B cell (primary cell): ENCODE measurements at regions not wholly inside any gene's neighbourhood (a gene's known extent, or its start where the extent isn't known, plus 50 kb on each side); places are given as distances from the start of the nearest gene placed in this dataset.

Experiments used
- ATAC-seq: fragments of 200-7000 bp; cut with Tn5 transposase; one replicate; pipeline ENCODE4 v1.10.0; 2021; ENCODE audit warnings: low read depth, mild to moderate bottlenecking, moderate number of reproducible peaks, moderate library complexity
- CTCF ChIA-PET: fragments of 350-600 bp; sonication (Branson Sonifier 250); formaldehyde crosslinking; loops from one replicate; lab custom pipeline; 2021; ENCODE audit warnings: antibody characterized with exemption, inconsistent platforms; lab: Charles Lee
- POLR2A ChIA-PET: fragments of 350-600 bp; sonication (Branson Sonifier 250); formaldehyde crosslinking; loops from one replicate; lab custom pipeline; 2021; ENCODE audit warnings: antibody characterized with exemption; lab: Charles Lee
- DNase-seq: peaks from one replicate; pipeline ENCODE4 v3.0.0; 2013
- H2AFZ ChIP-seq: 2 replicates; pipeline ENCODE4 v1.6.1; 2012; ENCODE audit warnings: mild to moderate bottlenecking, low read depth, low read length; ENCODE audit not compliant: insufficient read depth, poor library complexity, severe bottlenecking
- H3K27ac ChIP-seq, 2 donors: 1 replicate in 1 of 2; 2 replicates in 1 of 2; pipeline ENCODE4 v1.5.1; 2012 to 2013; ENCODE audit warnings: low read length in 2 of 2, mild to moderate bottlenecking in 2 of 2, moderate library complexity in 1 of 2
- H3K27me3 ChIP-seq, 4 experiments: fragments of 200-600 bp in 1 of 4; sonication (generic) in 1 of 4; replicated peaks in 1 of 4; 1 replicate in 2 of 4; 2 replicates in 2 of 4; pipeline versions ENCODE4 v1.6.1 to v1.7.0; 2013 to 2016; ENCODE audit warnings: low read length in 3 of 4, mild to moderate bottlenecking in 2 of 4, mixed read lengths in 1 of 4, moderate library complexity in 1 of 4; ENCODE audit not compliant: insufficient read depth in 4 of 4, control insufficient read depth in 3 of 4; ENCODE audit errors: control extremely low read depth in 1 of 4
- H3K36me3 ChIP-seq, 2 experiments: replicated peaks in 1 of 2; 1 replicate in 1 of 2; 2 replicates in 1 of 2; pipeline versions ENCODE4 v1.6.1 to v1.7.1; 2013; ENCODE audit warnings: low read length in 1 of 2; ENCODE audit not compliant: insufficient read depth in 2 of 2, control insufficient read depth in 1 of 2; ENCODE audit errors: control extremely low read depth in 1 of 2, extremely low read depth in 1 of 2
- H3K4me1 ChIP-seq, 2 donors: fragments of 200-600 bp in 1 of 2; sonication (generic) in 1 of 2; 1 replicate in 1 of 2; 2 replicates in 1 of 2; pipeline versions ENCODE4 v1.5.1 to v1.6.1; 2013 to 2017; ENCODE audit warnings: low read length in 2 of 2; ENCODE audit not compliant: control insufficient read depth in 2 of 2, insufficient read depth in 2 of 2
- H3K4me2 ChIP-seq: replicated peaks from 2 replicates; pipeline ENCODE3; 2012; ENCODE audit warnings: mild to moderate bottlenecking, low read depth, low read length; ENCODE audit not compliant: poor library complexity, severe bottlenecking
- H3K4me3 ChIP-seq, 5 experiments: fragments of 200-600 bp in 1 of 5; sonication (generic) in 1 of 5; 1 replicate in 3 of 5; 2 replicates in 2 of 5; pipeline versions ENCODE4 v1.5.1 to v1.7.0; 2011 to 2016; ENCODE audit warnings: low read length in 4 of 5, mild to moderate bottlenecking in 4 of 5, low read depth in 2 of 5, control low read depth in 1 of 5, moderate library complexity in 1 of 5; ENCODE audit not compliant: insufficient read depth in 1 of 5; ENCODE audit errors: control extremely low read depth in 1 of 5, extremely low read depth in 1 of 5
- H3K79me2 ChIP-seq: fragments of 200-600 bp; sonication (generic); one replicate; pipeline ENCODE4 v1.6.0; 2016; ENCODE audit warnings: low read length; ENCODE audit not compliant: control insufficient read depth, insufficient read depth
- H3K9ac ChIP-seq: fragments of 200-600 bp; sonication (generic); 2 replicates; pipeline ENCODE4 v1.6.1; 2017; ENCODE audit warnings: mild to moderate bottlenecking, low read length, moderate library complexity
- H3K9me3 ChIP-seq, 3 donors: one replicate each; pipeline versions ENCODE4 v1.6.1 to v1.7.1; 2013; ENCODE audit warnings: low read length in 2 of 3; ENCODE audit not compliant: control insufficient read depth in 2 of 3, insufficient read depth in 1 of 3; ENCODE audit errors: control extremely low read depth in 1 of 3
- H4K20me1 ChIP-seq: 2 replicates; pipeline ENCODE4 v1.6.0; 2012; ENCODE audit warnings: mild to moderate bottlenecking, low read length; ENCODE audit not compliant: insufficient read depth, control insufficient read depth, poor library complexity, severe bottlenecking
- H3K27ac Mint-ChIP-seq: one replicate; pipeline ENCODE4 v1.8.0; 2021; ENCODE audit warnings: mixed read lengths
- H3K27me3 Mint-ChIP-seq: one replicate; pipeline ENCODE4 v1.8.0; 2021; ENCODE audit warnings: mixed read lengths
- H3K4me1 Mint-ChIP-seq: one replicate; pipeline ENCODE4 v1.8.0; 2021; ENCODE audit warnings: mixed read lengths
- H3K4me3 Mint-ChIP-seq: one replicate; pipeline ENCODE4 v1.8.0; 2021; ENCODE audit warnings: mixed read lengths
- H3K9me3 Mint-ChIP-seq: one replicate; pipeline ENCODE4 v1.8.0; 2022; ENCODE audit warnings: mixed read lengths; ENCODE audit not compliant: insufficient read depth
- EZH2 ChIP-seq: IDR thresholded peaks from 2 replicates; pipeline ENCODE4 v1.6.1; 2012; ENCODE audit warnings: borderline replicate concordance, low read depth, mild to moderate bottlenecking, moderate library complexity, low read length; ENCODE audit not compliant: insufficient read depth, poor library complexity, severe bottlenecking
- WGBS: methylation state at CpG from one replicate; pipeline ENCODE4 v1.1.5; 2013; ENCODE audit warnings: missing lambda C conversion rate; ENCODE audit not compliant: insufficient coverage; 5-methylcytosine and 5-hydroxymethylcytosine counted together
- intact Hi-C: fragments of 100-400 bp; cut with micrococcal nuclease; formaldehyde crosslinking; loops from one replicate; pipeline ENCODE4 v1.10.0; 2022
- TF ChIP-seq, protein P1 (sequence below): fragments of 200-600 bp; IDR thresholded peaks from one replicate; pipeline ENCODE4 v1.8.0; 2022; ENCODE audit warnings: antibody characterized with exemption, mild to moderate bottlenecking

DNA sequence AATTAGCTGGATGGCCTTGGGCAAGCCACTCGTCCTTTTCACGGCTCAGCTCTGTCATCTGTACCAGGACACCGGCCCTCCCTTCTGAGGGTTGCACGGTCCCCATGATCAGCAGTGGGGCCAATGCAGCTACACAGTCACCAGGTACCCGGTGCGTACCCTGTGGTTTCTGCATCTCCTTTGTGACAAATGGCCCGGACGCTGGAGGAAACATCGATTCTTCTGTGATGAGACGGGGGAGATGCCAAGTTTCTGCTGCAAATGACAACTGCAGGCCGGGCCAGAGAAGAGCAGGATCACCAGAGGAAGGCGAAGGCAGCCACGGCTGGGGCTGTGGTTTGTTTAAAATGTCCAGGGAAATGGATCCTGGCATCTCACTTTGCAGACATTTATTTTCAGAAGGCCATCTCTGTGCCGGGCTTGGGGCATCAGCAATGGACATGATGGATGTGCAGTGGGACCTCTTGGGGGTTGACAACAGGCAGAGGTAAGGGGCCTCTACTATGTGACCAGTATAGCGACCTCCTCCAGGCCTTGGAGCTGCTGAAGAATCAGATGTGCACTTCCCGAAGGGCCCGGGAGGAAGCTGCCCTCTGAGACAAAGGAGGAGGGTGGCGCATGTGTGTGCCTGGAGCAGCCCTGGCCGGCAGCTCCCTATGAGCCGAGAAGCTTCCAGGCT is 221.9 kb upstream of the C1orf174 start:
- intact Hi-C loops, result no loop called here
- Histone ChIP-seq H3K27me3 (peaks cover 0 to 4% (median 0%) of the 10 kb centered on the region in 4 experiments), H4K20me1 (no peaks in the 10 kb centered on the region), H3K9me3 (peaks cover 0 to 24% (median 0%) of the 10 kb centered on the region in 3 donors), H3K36me3 (no peaks in the 10 kb centered on the region), H3K27ac (no peak overlapping the region), H3K4me2 (no peak overlapping the region), H3K4me1 (no peaks in the 10 kb centered on the region), H3K79me2 (no peaks in the 10 kb centered on the region), H3K4me3 (no peak overlapping the region), H3K9ac (no peak overlapping the region), H2AFZ (no peak overlapping the region)
- TF ChIP-seq, protein P1, sequence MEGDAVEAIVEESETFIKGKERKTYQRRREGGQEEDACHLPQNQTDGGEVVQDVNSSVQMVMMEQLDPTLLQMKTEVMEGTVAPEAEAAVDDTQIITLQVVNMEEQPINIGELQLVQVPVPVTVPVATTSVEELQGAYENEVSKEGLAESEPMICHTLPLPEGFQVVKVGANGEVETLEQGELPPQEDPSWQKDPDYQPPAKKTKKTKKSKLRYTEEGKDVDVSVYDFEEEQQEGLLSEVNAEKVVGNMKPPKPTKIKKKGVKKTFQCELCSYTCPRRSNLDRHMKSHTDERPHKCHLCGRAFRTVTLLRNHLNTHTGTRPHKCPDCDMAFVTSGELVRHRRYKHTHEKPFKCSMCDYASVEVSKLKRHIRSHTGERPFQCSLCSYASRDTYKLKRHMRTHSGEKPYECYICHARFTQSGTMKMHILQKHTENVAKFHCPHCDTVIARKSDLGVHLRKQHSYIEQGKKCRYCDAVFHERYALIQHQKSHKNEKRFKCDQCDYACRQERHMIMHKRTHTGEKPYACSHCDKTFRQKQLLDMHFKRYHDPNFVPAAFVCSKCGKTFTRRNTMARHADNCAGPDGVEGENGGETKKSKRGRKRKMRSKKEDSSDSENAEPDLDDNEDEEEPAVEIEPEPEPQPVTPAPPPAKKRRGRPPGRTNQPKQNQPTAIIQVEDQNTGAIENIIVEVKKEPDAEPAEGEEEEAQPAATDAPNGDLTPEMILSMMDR, result no peak
- TF ChIP-seq EZH2, result no peak
- Mint-ChIP-seq H3K4me3 (no peak overlapping the region), H3K27me3 (peaks cover 3% of the 10 kb centered on the region), H3K4me1 (no peaks in the 10 kb centered on the region), H3K27ac (no peak overlapping the region), H3K9me3 (no peaks in the 10 kb centered on the region)
- WGBS, result 80% methylated on average over 20 of the region's 20 CpGs
- ChIA-PET CTCF (no interaction called here), POLR2A (no interaction called here)
- ATAC-seq (no peak), DNase-seq (no peak)

DNA sequence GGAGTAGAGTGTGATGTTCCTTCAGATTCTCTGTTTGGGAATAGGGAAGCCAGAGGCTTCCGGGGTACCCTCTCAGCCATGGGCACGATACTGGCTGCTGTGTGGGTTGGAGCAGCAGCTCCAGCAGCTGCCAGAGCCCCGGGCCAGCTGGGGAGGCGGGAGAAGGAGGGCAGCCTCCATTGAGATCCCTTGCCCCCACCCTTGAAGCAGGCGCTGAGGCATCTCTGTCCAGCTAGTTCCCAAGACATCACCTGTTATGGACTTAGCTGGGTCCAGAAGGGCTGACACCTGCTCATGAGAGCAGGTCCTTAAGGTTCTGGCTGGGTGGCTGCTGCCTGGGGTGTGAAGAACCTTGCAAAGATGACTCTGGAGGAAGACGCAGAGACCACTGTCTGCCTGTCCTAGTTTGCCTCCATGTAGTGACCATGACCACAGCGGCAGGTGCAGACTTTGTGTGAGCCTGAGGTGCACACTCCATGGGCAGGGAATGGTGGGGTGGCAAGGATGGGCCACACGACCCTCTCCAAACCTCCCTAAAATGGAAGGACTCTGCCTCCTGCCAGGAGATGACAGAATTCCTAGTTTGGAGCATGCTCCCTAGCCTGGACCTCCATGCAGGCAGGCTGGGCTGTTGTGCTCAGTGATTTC is 222.6 kb upstream of the C1orf174 start:
- WGBS, result 80% methylated on average over 5 of the region's 8 CpGs
- ChIA-PET POLR2A (no interaction called here), CTCF (no interaction called here)
- H3K27me3 ChIP-seq, result peaks cover 0 to 4% (median 0%) of the 10 kb centered on the region in 4 experiments
- H3K27me3 Mint-ChIP-seq, result peaks cover 3% of the 10 kb centered on the region
- peaks cover 0 to 25% (median 0%) of the 10 kb centered on the region in 3 donors for H3K9me3 ChIP-seq
- no peak overlapping the region for H3K27ac Mint-ChIP-seq
- no peak overlapping the region for H3K4me2 ChIP-seq
- no peaks in the 10 kb centered on the region for H3K79me2 ChIP-seq
- no peaks in the 10 kb centered on the region for H3K4me1 Mint-ChIP-seq
- H3K36me3 ChIP-seq, result no peaks in the 10 kb centered on the region
- TF ChIP-seq EZH2, result no peak
- TF ChIP-seq, protein P1, result no peak
- ATAC-seq, result no peak
- DNase-seq, result no peak
- no peak overlapping the region for H3K9ac ChIP-seq
- H2AFZ ChIP-seq, result no peak overlapping the region
- no peak overlapping the region for H3K4me3 ChIP-seq
- no peak overlapping the region for H3K27ac ChIP-seq
- H3K4me3 Mint-ChIP-seq, result no peak overlapping the region
- no peaks in the 10 kb centered on the region for H3K4me1 ChIP-seq
- H4K20me1 ChIP-seq, result no peaks in the 10 kb centered on the region
- H3K9me3 Mint-ChIP-seq, result no peaks in the 10 kb centered on the region
- intact Hi-C loops, result no loop called here
